GM18907 (cell line): ENCODE measurements at regions not wholly inside any gene's neighbourhood (a gene's known extent, or its start where the extent isn't known, plus 50 kb on each side); places are given as distances from the start of the nearest gene placed in this dataset.

Experiments used
- ATAC-seq: cut with Tn5 transposase; IDR thresholded peaks from one replicate; pipeline ENCODE4 v1.9.1; 2021; ENCODE audit warnings: mild to moderate bottlenecking, moderate library complexity; ENCODE audit not compliant: unreplicated experiment

- ATAC-seq, result no peak
Measured at GRCh38 chr3:72381584-72381983, 466.7 kb downstream of the SHQ1 start.

- no peak for ATAC-seq
Measured at GRCh38 chr3:72380711-72381493, 467.3 kb downstream of the SHQ1 start.

- no peak for ATAC-seq
Measured at GRCh38 chr3:72380193-72380592, 468.1 kb downstream of the SHQ1 start.

DNA sequence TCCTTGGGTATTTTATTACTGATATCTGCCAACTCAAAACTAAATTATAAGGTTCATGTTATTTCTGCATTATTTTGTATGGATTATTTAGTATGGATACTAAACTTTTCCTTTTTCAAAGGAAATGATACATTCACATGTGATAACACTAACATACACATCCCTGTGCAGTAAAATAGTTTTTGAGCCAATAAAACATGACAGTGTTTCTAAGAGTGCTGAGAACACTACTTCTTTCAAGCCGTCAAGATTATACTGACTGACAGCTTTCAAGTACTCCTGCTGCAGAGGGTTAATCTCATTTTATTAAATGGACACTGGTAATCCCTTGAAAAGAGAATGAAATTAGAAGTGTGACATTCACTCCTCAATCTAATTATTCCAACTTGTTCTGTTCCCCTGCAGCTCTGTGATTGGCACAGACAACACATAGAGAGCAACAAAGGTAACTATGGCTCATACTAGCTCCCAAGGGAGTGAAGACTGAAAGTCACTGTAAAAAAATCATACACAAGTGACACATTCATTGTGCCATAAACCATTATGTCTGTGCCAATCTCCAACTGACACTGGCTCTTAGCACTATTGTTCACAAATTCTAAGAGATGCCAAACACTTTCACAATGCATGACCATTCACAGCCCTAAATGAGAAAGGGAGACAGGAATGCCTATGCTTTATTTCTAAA, 468.6 kb downstream of the SHQ1 start:
- no peak for ATAC-seq

- no peak for ATAC-seq
Measured at GRCh38 chr3:72378287-72378686, 470.0 kb downstream of the SHQ1 start.

DNA sequence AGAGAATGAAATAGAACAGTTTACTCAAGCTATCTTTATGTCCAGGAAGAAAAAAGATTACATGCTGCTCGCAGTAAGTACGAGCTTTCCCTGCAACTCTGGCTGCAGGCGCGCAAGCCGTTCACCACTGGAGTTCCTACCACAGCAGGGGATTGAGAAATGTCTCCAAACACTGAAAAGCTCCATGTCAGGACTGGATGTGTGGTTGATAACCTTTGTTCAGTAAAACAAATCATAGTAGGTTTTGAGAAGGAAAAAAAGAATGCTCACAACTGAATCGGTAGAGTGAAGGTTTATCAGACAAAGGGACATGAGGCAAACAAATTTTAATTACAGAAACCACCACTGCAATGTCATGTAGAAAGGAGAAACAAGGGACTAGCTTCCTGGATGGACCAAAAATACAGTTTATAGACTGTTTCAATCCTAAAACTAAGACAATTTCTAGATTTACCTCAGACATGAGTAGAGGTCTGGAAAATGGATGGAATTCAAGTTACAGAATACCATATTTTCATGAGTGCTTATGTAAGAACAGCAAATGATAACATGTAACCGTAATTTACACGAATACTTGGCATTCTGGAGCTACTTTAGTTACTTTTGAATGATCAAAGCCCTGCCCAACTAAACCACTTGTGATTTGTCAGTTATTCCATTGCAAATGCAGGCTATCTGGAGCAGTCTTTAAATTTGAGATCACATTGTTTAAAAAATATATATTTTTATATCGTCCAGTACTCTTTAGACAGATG, 471.1 kb downstream of the SHQ1 start:
- ATAC-seq, result no peak

DNA sequence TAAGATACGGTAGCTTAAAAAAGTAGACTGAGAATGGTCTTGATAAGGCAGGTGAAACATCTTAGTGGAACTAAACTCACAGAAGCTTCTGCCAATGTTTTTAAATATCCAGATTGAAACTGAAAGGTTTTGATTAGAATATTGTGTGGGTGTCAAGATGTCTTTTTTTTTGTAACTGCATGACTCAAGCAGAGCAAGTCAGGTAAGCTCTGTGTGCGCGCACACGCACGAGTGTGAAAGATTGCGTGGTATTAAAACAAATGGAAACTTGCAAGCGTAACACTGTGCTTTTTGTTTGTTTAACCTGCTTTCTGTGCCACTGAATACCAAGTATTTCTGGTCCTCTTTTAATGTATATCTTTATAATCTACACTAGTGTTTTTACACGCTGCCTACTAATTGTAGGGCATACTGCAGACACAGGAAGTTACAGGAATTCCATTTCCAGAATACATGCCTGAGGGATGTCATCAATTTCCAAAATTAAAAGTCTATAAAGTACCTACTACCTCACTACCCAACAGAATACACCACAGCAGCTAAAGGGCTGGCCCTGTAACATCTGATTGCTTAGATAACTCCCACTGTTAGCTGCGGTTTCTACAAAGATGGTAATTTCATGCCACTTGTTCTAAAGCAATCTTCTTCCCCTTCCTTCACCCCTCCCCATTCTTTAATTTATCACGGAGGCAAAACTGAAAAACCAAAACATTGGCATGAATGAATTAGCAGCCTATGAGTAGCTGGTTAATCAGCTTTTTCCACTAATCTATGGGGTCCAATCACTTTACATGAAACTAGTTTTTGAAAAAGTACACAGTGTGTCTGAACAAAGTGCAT, 472.8 kb downstream of the SHQ1 start:
- peak; percentile 30 for ATAC-seq

DNA sequence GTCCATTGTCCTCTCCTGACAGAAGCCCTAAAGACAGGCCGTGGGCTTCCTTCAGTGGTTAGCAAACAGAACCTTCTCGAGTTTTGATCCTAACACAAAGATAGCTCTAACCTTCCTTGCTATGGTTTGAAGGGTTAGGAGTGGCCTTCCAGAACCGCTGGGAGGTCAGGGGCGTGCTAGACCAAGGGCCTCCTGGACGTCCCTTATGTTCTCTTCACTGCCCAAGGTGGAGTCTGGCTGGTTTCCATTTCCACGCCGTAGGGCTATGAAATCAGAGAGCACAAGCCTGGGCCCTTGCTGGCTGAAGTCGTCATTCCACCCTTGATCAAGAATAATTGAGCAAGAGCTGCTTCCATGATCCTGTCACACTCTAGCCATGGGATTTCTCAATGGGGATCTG, 475.1 kb downstream of the SHQ1 start:
- ATAC-seq, result no peak

DNA sequence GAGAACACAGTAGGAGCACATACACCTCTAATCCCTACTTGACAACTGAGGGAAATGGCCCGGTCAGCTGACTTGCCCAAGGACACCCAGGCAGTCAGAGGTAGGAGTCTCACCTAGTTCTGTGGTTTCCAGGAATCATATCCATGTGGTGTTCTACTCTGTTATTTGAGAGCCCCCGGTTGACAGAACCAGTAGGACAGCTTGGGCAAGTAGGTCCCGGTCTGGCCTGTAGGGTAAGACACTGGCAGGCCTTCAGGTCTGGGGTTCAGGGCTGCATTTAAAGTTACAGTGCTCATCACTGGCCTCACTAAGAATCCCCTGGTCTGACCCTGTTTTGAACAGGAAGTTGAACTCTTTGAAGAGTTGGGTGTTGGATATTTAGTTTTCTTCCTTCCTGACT, 476.1 kb downstream of the SHQ1 start:
- ATAC-seq, result no peak

DNA sequence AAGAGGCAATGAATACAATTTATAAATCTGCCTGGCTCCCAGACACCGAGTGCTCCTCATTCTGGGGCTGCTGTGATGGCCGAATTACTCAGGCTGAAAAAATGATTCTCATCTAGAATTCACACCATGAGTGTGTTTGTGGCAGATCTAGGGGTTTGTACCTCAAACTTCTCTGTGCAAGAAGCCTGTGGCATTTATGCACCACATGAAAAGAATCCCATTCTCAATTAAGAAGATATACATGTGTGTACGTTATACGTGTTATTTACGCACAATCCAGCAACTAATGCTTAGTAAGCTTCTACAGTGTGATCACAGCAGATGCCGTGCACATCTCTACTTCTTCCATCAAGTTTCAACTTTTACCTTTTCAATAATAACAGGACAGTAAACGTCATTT, 476.8 kb downstream of the SHQ1 start:
- ATAC-seq, result no peak

GRCh38 chr3:72370947-72371346, 477.3 kb downstream of the SHQ1 start:
- ATAC-seq, result no peak

DNA sequence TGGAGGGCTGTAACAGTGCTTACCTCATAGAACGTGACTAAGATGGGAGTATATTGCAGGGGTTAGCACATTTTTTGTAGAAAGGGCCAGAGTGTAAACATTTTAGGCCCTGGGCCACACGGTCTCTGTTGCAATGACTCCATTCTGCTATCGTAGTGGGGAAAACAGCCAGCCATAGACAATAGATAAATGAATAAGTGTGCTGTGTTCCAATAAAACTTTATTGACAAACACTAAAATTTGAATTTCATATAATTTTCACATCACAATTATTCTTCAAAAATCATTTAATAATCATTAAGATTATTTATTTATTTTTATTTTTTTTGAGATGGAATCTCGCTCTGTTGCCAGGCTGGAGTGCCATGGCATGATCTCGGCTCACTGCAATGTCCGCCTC, 478.6 kb downstream of the SHQ1 start:
- ATAC-seq, result no peak

GRCh38 chr3:72368331-72368975, 479.8 kb downstream of the SHQ1 start:
- ATAC-seq, result no peak

DNA sequence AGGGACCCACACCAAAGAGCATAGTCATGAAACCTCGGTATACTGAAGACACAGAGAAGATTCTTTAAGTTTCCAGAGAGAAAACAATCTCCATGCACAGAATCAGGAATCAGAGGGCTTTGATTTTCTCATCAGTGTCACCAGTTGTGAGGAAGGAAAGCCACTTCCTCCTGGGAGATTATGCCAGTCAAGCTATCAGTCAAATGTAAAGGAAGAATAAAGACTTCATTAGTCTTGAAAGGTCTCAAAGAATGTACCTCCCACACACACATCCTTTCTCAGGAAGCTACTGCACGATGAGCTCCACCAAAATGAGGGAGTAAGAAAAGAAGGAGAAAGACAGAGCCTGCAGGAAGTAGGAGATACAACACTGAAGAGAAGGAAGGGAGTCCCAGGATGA, 486.3 kb downstream of the SHQ1 start:
- ATAC-seq, result no peak

- ATAC-seq, result no peak
Measured at GRCh38 chr3:72359743-72360142, 488.5 kb downstream of the SHQ1 start.

GRCh38 chr3:72355168-72355567, 493.1 kb downstream of the SHQ1 start:
- no peak for ATAC-seq

DNA sequence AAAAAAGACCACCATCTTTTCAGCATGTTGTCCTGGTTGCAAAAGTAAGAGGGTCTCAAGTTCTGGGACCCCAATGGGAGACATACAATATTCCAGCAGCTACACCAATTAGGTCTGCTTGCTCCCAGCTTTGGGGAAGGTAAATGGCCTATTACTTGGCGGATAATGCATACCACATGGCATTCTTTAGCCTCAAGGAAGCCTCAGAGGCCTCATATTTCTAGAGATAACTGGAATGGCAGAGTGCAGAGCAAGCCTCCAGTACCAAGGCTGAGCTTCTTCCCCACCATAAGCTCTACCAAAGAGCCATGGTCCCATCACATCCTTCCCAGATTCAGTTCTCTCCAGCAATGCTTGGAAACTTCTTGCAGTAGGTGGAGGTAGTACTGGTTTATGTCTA, 493.8 kb downstream of the SHQ1 start:
- ATAC-seq, result no peak

DNA sequence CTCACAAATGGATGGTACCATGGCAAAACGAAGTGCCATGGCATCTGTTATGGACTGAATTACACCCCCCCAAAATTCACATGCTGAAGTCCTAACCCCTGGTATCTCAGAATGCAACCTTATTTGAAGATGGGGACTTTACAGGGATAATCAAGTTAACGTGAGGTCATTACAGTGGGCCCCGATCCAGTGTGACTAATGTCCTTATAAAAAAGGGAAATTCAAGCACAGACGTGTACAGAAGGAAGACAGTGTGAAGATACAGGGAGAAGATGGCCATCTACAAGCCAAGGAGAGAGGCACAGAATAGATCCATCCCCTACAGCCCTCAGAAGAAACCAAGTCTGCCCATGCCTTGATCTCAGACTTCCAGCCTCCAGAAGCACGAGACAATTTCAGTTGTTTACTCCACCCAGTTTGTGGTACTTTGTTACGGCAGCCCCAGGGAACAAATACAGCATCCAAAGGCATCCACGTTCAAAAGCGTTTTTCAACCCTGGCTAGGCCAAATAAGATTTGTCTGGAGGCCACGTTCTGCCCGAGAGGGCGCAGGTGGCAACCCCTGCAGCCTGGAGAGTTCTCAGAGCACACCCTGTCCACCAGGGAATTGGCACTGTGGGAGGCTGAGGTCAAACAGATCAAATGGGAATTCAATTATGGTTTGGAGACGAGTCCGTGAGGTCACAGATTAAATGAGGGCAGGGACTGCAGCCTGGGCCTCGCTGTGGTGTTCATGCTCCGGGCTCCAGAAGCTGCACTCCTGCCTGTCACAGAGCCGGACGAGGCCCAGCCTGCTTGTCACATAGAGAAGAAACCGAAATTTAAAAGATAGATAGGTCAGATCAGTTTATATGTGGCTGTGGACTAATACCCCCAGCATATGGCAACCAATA, 494.8 kb downstream of the SHQ1 start:
- ATAC-seq, result no peak

DNA sequence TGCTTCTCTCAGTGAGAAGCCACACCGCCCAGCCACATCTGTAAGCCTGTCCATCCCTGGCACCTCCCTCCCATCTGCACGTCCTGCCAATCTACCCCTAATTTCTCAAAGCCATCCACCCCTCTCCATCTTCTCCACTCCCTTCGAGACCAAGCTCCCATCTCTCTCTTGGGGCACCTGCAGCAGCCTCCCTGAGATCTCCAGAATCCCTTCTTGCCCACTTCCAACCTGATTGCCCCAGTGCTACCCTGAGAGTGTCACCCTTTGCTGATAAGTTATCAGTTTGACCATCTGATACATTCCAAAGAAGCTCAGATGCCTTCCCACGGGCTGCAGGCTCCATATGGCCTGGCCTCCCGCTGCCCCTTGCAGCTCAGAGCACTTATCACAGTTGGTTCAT, 496.1 kb downstream of the SHQ1 start:
- no peak for ATAC-seq
